Tibial artery (tissue), 4 donors: ENCODE measurements at regions not wholly inside any gene's neighbourhood (a gene's known extent, or its start where the extent isn't known, plus 50 kb on each side); places are given as distances from the start of the nearest gene placed in this dataset.

Experiments used
- DNase-seq, 2 donors: peaks; one replicate each; pipeline ENCODE4 v3.0.0-alpha.2; 2019
- H3K27ac ChIP-seq, 2 donors: fragments of 200-600 bp; sonication (generic) in 1 of 2; 1 replicate in 1 of 2; 2 replicates in 1 of 2; pipeline ENCODE4 v1.5.1; 2018 to 2019; ENCODE audit warnings: mild to moderate bottlenecking in 1 of 2
- H3K27me3 ChIP-seq, 2 donors: fragments of 200-600 bp; sonication (generic) in 1 of 2; one replicate each; pipeline versions ENCODE4 v1.5.1 to v1.6.0; 2016 to 2019
- H3K36me3 ChIP-seq, 3 donors: fragments of 200-600 bp; sonication (generic) in 2 of 3; one replicate each; pipeline ENCODE4 v1.5.1; 2016 to 2019; ENCODE audit warnings: mild to moderate bottlenecking in 2 of 3
- H3K4me1 ChIP-seq, 4 donors: fragments of 200-600 bp; sonication (generic) in 2 of 4; 1 replicate in 3 of 4; 2 replicates in 1 of 4; pipeline ENCODE4 v1.5.1; 2016 to 2019
- H3K4me3 ChIP-seq, 2 donors: fragments of 200-600 bp; sonication (generic) in 1 of 2; 1 replicate in 1 of 2; 2 replicates in 1 of 2; pipeline ENCODE4 v1.5.1; 2018 to 2019; ENCODE audit warnings: mild to moderate bottlenecking in 2 of 2
- H3K9me3 ChIP-seq, 3 donors: fragments of 200-600 bp; sonication (generic) in 1 of 3; one replicate each; pipeline ENCODE4 v1.5.1; 2016 to 2019
- intact Hi-C: fragments of 100-400 bp; cut with DNase I; formaldehyde crosslinking; loops from one replicate; pipeline ENCODE4 v1.15.0; 2023; ENCODE audit warnings: low total_unique reads
- TF ChIP-seq, protein P1 (sequence below), 2 experiments: fragments of 200-600 bp in 1 of 2; fragments of 450-650 bp in 1 of 2; IDR thresholded peaks; one replicate each; pipeline ENCODE4 v1.5.1; 2017 to 2019; ENCODE audit warnings: antibody characterized with exemption in 2 of 2, mild to moderate bottlenecking in 1 of 2, moderate library complexity in 1 of 2

DNA sequence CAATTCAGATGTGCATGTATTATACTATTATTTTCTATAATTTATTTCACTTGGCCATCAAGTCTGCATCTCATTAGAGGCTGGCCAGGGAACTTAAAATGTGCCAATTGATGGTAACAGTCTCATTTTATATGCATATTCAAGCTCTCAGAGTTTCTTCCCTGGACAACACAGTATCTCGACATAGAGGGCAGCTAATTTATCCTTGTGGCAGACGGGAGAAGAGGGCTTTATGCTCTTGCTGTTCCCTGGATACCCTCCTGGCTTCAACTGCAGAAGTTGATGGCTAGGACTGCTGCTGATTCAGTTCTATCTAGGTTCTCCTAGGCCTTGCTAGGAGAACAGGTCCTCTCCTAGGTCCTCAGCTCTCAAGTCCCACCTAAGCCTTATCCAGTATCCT lies 99.1 kb upstream of the NPHP3 start:
- Histone ChIP-seq H3K27me3 (no peaks in the 10 kb centered on the region), H3K4me3 (no peak overlapping the region), H3K27ac (no peak overlapping the region), H3K4me1 (peaks cover 0 to 5% (median 0%) of the 10 kb centered on the region in 4 donors), H3K9me3 (no peaks in the 10 kb centered on the region), H3K36me3 (no peaks in the 10 kb centered on the region)
- intact Hi-C loops: no loop called here
- DNase-seq: no peak
- TF ChIP-seq, protein P1, sequence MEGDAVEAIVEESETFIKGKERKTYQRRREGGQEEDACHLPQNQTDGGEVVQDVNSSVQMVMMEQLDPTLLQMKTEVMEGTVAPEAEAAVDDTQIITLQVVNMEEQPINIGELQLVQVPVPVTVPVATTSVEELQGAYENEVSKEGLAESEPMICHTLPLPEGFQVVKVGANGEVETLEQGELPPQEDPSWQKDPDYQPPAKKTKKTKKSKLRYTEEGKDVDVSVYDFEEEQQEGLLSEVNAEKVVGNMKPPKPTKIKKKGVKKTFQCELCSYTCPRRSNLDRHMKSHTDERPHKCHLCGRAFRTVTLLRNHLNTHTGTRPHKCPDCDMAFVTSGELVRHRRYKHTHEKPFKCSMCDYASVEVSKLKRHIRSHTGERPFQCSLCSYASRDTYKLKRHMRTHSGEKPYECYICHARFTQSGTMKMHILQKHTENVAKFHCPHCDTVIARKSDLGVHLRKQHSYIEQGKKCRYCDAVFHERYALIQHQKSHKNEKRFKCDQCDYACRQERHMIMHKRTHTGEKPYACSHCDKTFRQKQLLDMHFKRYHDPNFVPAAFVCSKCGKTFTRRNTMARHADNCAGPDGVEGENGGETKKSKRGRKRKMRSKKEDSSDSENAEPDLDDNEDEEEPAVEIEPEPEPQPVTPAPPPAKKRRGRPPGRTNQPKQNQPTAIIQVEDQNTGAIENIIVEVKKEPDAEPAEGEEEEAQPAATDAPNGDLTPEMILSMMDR (IDR thresholded peaks at IDR 0.05): no peak

DNA sequence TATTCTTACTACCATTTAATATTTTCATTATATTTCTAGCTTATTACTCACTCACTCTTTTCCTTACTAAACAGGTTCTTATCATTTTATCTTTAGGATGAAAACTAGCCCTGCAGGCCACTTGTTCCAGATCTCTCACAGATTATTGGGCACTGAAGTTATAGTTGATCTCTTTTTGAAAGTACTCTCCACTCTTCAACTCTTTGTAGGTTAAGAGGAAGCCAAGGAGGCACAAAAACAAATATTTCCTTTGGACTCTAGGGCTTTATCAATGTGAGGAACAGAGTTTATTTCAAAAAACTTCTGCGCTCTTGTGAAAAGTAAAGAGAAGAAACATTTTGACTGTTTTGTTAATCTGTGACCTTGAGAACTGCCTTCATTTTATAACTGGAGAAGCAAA lies 96.0 kb upstream of the NPHP3 start:
- H3K9me3 ChIP-seq: no peaks in the 10 kb centered on the region
- H3K27ac ChIP-seq: no peak overlapping the region
- intact Hi-C loops: no loop called here
- no peaks in the 10 kb centered on the region for H3K27me3 ChIP-seq
- no peak for DNase-seq
- H3K36me3 ChIP-seq: no peaks in the 10 kb centered on the region
- TF ChIP-seq, protein P1 (IDR thresholded peaks at IDR 0.05): no peak
- H3K4me1 ChIP-seq: peaks cover 0 to 5% (median 0%) of the 10 kb centered on the region in 4 donors
- no peak overlapping the region for H3K4me3 ChIP-seq

DNA sequence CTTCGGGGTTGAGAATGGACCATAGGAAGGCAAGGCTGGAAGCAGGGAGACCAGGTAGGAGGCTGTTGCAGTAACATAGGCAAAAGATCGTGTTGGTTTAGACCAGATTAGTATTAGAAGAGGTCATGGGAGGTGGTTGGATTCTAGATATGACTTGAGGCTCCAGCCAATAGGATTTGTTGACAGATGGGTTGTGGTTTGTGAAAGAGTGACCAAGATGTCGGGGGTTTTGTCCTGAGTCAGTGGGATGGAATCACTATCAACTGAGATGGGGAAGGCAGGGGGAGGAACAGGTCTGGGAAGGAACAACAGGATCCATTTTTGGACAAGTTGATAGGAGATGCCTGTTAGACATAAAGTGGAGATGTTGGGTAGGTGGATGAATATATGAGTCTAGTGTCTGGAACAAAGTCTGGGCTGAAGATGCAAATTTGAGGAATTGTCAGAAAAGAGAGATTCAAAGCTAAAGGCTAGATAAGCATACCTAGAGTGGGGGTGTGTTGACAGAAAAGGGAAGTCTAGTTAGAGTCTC lies 95.5 kb upstream of the NPHP3 start:
- Histone ChIP-seq H3K36me3 (no peaks in the 10 kb centered on the region), H3K4me3 (no peak overlapping the region), H3K27ac (no peak overlapping the region), H3K9me3 (no peaks in the 10 kb centered on the region), H3K27me3 (no peaks in the 10 kb centered on the region), H3K4me1 (peaks cover 0 to 5% (median 0%) of the 10 kb centered on the region in 4 donors)
- TF ChIP-seq, protein P1 (IDR thresholded peaks at IDR 0.05): no peak
- DNase-seq: no peak
- intact Hi-C loops: no loop called here

DNA sequence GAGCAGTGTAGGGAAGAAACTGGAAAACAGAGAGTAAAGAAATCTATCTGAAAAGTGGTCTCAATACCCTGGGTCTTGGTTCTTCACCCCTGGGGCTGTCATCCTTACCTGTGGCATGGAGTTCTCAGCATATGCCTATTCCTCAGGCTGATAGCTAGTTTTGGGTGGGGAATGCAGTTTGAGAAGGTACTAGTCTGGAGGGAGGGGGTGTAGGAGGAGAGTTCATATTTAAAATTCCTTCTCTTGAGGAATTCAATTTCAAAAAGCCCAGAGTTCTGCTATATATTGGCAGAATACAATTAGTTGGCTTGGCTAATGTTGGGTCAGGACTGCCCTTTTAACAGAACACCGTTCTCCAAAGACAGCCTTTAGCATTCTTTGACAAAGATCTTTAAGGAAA lies 82.9 kb upstream of the NPHP3 start:
- intact Hi-C loops: no loop called here
- no peak for DNase-seq
- Histone ChIP-seq H3K27me3 (no peaks in the 10 kb centered on the region), H3K27ac (peak overlapping the region in 1 of 2 donors; percentile 7), H3K4me1 (peaks cover 0 to 24% (median 12%) of the 10 kb centered on the region in 4 donors), H3K36me3 (no peaks in the 10 kb centered on the region), H3K4me3 (no peak overlapping the region), H3K9me3 (no peaks in the 10 kb centered on the region)
- TF ChIP-seq, protein P1 (IDR thresholded peaks at IDR 0.05): no peak

DNA sequence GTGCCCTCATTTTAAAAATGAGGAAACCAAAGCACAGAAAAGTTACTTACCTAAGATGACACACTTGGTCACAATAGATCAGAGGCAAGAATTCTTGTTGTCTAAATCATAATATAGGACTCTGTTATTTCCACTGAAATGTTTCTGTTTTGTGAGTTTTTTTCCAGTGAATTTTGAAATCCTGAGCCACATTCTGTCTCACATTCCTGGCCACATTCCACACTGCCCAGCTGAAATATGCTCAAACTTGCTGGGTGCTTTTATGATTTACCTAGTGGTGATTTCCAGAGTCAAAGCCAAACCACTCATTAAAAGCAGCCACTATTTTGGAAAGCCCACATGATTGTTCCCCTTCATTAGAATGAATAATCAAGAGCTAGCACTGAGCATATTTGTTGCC lies 82.3 kb upstream of the NPHP3 start:
- Histone ChIP-seq H3K36me3 (no peaks in the 10 kb centered on the region), H3K4me1 (peaks cover 0 to 24% (median 12%) of the 10 kb centered on the region in 4 donors), H3K4me3 (no peak overlapping the region), H3K27ac (peak overlapping the region in 1 of 2 donors; percentile 7), H3K9me3 (no peaks in the 10 kb centered on the region), H3K27me3 (no peaks in the 10 kb centered on the region)
- TF ChIP-seq, protein P1 (IDR thresholded peaks at IDR 0.05): no peak
- intact Hi-C loops: no loop called here
- no peak for DNase-seq

DNA sequence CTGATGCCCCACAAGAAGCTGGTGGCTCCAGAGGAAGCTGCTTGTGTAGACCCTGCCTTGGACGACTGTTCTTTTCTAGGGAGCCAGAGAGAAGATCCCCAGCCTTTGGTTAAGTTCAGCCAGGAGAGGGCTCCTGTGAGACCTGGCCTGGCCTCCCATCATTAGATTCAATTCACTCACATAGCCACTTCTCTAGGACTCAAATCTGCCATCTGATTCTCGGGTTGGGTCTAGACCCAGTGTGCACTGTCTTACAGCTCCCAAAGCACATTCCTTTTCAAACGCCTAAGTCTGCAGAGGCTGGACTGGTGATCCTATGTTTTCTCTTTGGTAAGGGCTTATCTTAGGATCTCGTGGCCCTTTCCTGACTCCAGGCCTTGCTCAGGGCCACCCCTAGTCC lies 81.7 kb upstream of the NPHP3 start:
- peaks cover 0 to 24% (median 12%) of the 10 kb centered on the region in 4 donors for H3K4me1 ChIP-seq
- no peaks in the 10 kb centered on the region for H3K36me3 ChIP-seq
- H3K27me3 ChIP-seq: no peaks in the 10 kb centered on the region
- H3K9me3 ChIP-seq: no peaks in the 10 kb centered on the region
- TF ChIP-seq, protein P1 (IDR thresholded peaks at IDR 0.05): no peak
- H3K27ac ChIP-seq: peak overlapping the region in 1 of 2 donors; percentile 7
- H3K4me3 ChIP-seq: no peak overlapping the region
- intact Hi-C loops: no loop called here
- DNase-seq: no peak
